Fibroblast of the conjunctiva (primary cell): ENCODE measurements at regions not wholly inside any gene's neighbourhood (a gene's known extent, or its start where the extent isn't known, plus 50 kb on each side); places are given as distances from the start of the nearest gene placed in this dataset.
"Not testable (repeated sequence)": the region's sequence is repeated elsewhere in the genome, so short reads cannot be mapped to it uniquely, and the experiment has no call there.

Source experiments
- DNase-seq: peaks from one replicate; pipeline ENCODE4 v3.0.0-alpha.2; 2010; ENCODE audit warnings: low read depth

GRCh38 chr2:199558156-199558555 is 100.4 kb upstream of the SATB2 start:
- no peak for DNase-seq

- DNase-seq = no peak
Measured at GRCh38 chr2:199556527-199557285, 99.0 kb upstream of the SATB2 start.

- no peak for DNase-seq
Measured at GRCh38 chr2:199554026-199554425, 96.3 kb upstream of the SATB2 start.

GRCh38 chr2:199552141-199552540 is 94.4 kb upstream of the SATB2 start:
- no peak for DNase-seq

- DNase-seq = no peak
Measured at GRCh38 chr2:199543606-199544172, 86.0 kb upstream of the SATB2 start.

- no peak for DNase-seq
Measured at GRCh38 chr2:199535445-199536177, 77.9 kb upstream of the SATB2 start.

- not testable (repeated sequence) for DNase-seq
Measured at GRCh38 chr2:199533873-199534272, 76.1 kb upstream of the SATB2 start.

GRCh38 chr2:199527071-199527470 is 69.3 kb upstream of the SATB2 start:
- no peak for DNase-seq

- DNase-seq = no peak
Measured at GRCh38 chr2:199524689-199525574, 67.2 kb upstream of the SATB2 start.

- no peak for DNase-seq
Measured at GRCh38 chr2:199509403-199509802, 51.7 kb upstream of the SATB2 start.
